HEK293 (cell line): ENCODE measurements at regions not wholly inside any gene's neighbourhood (a gene's known extent, or its start where the extent isn't known, plus 50 kb on each side); places are given as distances from the start of the nearest gene placed in this dataset.

ENCODE experiments used
- CTCF ChIA-PET: fragments of 350-600 bp; formaldehyde crosslinking; extraction: SDS; loops from one replicate; lab custom pipeline; 2021; ENCODE audit warnings: antibody characterized with exemption; lab: Yijun Ruan, JAX
- POLR2A ChIA-PET: fragments of 300-600 bp; formaldehyde crosslinking; extraction: SDS; loops from one replicate; lab custom pipeline; 2020; ENCODE audit warnings: antibody characterized with exemption, inconsistent platforms; lab: Yijun Ruan, JAX
- H3K27ac ChIP-seq: fragments of 200-500 bp; sonication (Bioruptor generic); 2 replicates; pipeline ENCODE4 v1.5.1; 2014; ENCODE audit warnings: low read depth, low read length, control low read depth, inconsistent platforms; ENCODE audit errors: extremely low read depth
- H3K36me3 ChIP-seq, 2 experiments: fragments of 200-500 bp in 1 of 2; sonication (Bioruptor generic) in 1 of 2; 1 replicate in 1 of 2; 2 replicates in 1 of 2; pipeline ENCODE4 v1.5.1; 2014 to 2017; ENCODE audit warnings: inconsistent platforms in 2 of 2, low read length in 2 of 2; ENCODE audit not compliant: control insufficient read depth in 2 of 2, insufficient read depth in 1 of 2
- H3K4me1 ChIP-seq: fragments of 200-500 bp; sonication (Bioruptor generic); 2 replicates; pipeline ENCODE4 v1.5.1; 2014; ENCODE audit warnings: mild to moderate bottlenecking, low read length, inconsistent platforms; ENCODE audit not compliant: control insufficient read depth, insufficient read depth
- H3K4me3 ChIP-seq: 2 replicates; pipeline ENCODE4 v1.5.1; 2011; ENCODE audit warnings: low read depth, mild to moderate bottlenecking, control low read depth, low read length, moderate library complexity
- H3K9me3 ChIP-seq: fragments of 200-500 bp; sonication (Bioruptor generic); 2 replicates; pipeline ENCODE4 v1.5.1; 2014; ENCODE audit warnings: low read depth, low read length, inconsistent platforms; ENCODE audit not compliant: control insufficient read depth, insufficient read depth
- KLF16 ChIP-seq: fragments of 450-650 bp; formaldehyde crosslinking; IDR thresholded peaks from 2 replicates; pipeline ENCODE4 v1.5.1; 2017; ENCODE audit warnings: missing biosample characterization, missing genetic modification characterization
- SCRT2 ChIP-seq: fragments of 450-650 bp; formaldehyde crosslinking; IDR thresholded peaks from 2 replicates; pipeline ENCODE4 v1.5.1; 2016; ENCODE audit warnings: missing biosample characterization, missing genetic modification characterization
- SP3 ChIP-seq: fragments of 450-650 bp; formaldehyde crosslinking; IDR thresholded peaks from 2 replicates; pipeline ENCODE4 v1.5.1; 2016; ENCODE audit warnings: missing biosample characterization, missing genetic modification characterization
- ZBTB10 ChIP-seq: fragments of 450-650 bp; formaldehyde crosslinking; IDR thresholded peaks from 2 replicates; pipeline ENCODE4 v1.5.1; 2016; ENCODE audit warnings: missing biosample characterization, missing genetic modification characterization
- ZFP3 ChIP-seq: fragments of 450-650 bp; formaldehyde crosslinking; IDR thresholded peaks from 2 replicates; pipeline ENCODE4 v1.5.1; 2016; ENCODE audit warnings: low read depth, missing biosample characterization, missing genetic modification characterization
- ZNF133 ChIP-seq: fragments of 450-650 bp; formaldehyde crosslinking; IDR thresholded peaks from 2 replicates; pipeline ENCODE4 v1.5.1; 2016; ENCODE audit warnings: missing biosample characterization, missing genetic modification characterization
- ZNF292 ChIP-seq: fragments of 450-650 bp; formaldehyde crosslinking; IDR thresholded peaks from 2 replicates; pipeline ENCODE4 v1.5.1; 2016; ENCODE audit warnings: low read depth, missing biosample characterization, missing genetic modification characterization, borderline replicate concordance
- ZNF362 ChIP-seq: fragments of 450-650 bp; formaldehyde crosslinking; IDR thresholded peaks from 2 replicates; pipeline ENCODE4 v1.5.1; 2016; ENCODE audit warnings: missing biosample characterization, missing genetic modification characterization
- ZNF391 ChIP-seq: fragments of 450-650 bp; formaldehyde crosslinking; IDR thresholded peaks from 2 replicates; pipeline ENCODE4 v1.5.1; 2016; ENCODE audit warnings: low read depth, missing biosample characterization, missing genetic modification characterization, borderline replicate concordance
- ZNF398 ChIP-seq: fragments of 450-650 bp; formaldehyde crosslinking; IDR thresholded peaks from 2 replicates; pipeline ENCODE4 v1.5.1; 2017; ENCODE audit warnings: missing biosample characterization, missing genetic modification characterization
- ZNF629 ChIP-seq: fragments of 450-650 bp; formaldehyde crosslinking; IDR thresholded peaks from 2 replicates; pipeline ENCODE4 v1.5.1; 2017; ENCODE audit warnings: missing biosample characterization, missing genetic modification characterization
- ZNF76 ChIP-seq: fragments of 450-650 bp; formaldehyde crosslinking; IDR thresholded peaks from 2 replicates; pipeline ENCODE4; 2016; ENCODE audit warnings: low read depth, missing biosample characterization, missing genetic modification characterization, borderline replicate concordance
- TF ChIP-seq, protein P1 (sequence below): fragments of 450-650 bp; formaldehyde crosslinking; IDR thresholded peaks from 2 replicates; pipeline ENCODE4 v1.5.1; 2016; ENCODE audit warnings: missing biosample characterization, missing genetic modification characterization
- TF ChIP-seq, protein P2 (sequence below): fragments of 450-650 bp; formaldehyde crosslinking; IDR thresholded peaks from 2 replicates; pipeline ENCODE4 v1.5.1; 2016; ENCODE audit warnings: missing biosample characterization, missing genetic modification characterization

DNA sequence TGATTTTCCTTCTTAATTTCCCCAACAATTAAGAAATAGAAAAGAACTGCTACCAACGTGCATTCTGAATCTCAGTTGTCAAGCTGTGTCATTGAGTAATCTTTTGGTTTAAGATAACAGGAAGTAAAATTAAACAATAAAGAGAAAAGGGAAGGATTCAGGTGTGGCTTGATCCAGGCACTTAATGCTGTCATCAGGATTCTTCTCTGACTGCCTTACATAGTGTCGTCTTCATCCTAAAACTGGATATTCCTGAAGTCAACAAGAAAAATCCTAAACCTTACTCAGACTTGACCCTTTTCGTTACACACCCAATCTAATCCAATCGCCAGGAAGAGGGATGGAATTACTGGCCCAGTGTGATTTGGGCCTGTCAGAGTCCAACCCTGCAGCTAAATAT is 443.8 kb downstream of the MED13L start (continued):
- TF ChIP-seq ZNF362 (no peak), SP3 (no peak)
- TF ChIP-seq, all 188 proteins: peak for 0

DNA sequence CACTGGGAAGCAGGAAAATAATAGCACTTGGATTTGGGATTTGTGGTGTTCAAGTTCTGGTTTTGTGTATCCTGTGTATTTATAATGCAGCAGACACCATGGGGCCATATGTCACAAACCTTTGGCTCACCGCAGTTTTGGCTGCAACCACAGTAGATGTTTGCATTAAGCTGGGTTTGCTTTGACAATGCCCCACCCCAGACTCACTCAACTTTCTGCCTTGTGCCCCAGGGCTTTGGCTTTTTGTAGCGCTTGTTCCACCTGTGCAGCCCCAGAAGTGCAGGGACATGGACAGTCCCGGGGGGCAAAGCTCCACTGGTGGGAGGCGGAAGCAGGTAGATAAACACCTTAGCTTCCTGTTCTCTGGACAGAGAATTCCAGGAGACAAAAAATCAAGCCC is 446.9 kb downstream of the MED13L start:
- POLR2A ChIA-PET, result no interaction called here
- H3K36me3 ChIP-seq, result no peaks in the 10 kb centered on the region
- H3K9me3 ChIP-seq, result no peaks in the 10 kb centered on the region
- H3K4me1 ChIP-seq, result no peaks in the 10 kb centered on the region
- H3K4me3 ChIP-seq, result no peak overlapping the region
- TF ChIP-seq ZNF76 (tag by site-specific recombination) (no peak), ZBTB10 (tag by site-specific recombination) (no peak), ZNF391 (tag by site-specific recombination) (no peak), SCRT2 (tag by site-specific recombination) (no peak), ZNF133 (no peak)
- TF ChIP-seq, protein P1, sequence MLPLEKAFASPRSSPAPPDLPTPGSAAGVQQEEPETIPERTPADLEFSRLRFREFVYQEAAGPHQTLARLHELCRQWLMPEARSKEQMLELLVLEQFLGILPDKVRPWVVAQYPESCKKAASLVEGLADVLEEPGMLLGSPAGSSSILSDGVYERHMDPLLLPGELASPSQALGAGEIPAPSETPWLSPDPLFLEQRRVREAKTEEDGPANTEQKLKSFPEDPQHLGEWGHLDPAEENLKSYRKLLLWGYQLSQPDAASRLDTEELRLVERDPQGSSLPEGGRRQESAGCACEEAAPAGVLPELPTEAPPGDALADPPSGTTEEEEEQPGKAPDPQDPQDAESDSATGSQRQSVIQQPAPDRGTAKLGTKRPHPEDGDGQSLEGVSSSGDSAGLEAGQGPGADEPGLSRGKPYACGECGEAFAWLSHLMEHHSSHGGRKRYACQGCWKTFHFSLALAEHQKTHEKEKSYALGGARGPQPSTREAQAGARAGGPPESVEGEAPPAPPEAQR (tag by site-specific recombination), result no peak
- TF ChIP-seq, all 188 proteins: peak for 0
- H3K27ac ChIP-seq, result no peak overlapping the region
- CTCF ChIA-PET, result no interaction called here

DNA sequence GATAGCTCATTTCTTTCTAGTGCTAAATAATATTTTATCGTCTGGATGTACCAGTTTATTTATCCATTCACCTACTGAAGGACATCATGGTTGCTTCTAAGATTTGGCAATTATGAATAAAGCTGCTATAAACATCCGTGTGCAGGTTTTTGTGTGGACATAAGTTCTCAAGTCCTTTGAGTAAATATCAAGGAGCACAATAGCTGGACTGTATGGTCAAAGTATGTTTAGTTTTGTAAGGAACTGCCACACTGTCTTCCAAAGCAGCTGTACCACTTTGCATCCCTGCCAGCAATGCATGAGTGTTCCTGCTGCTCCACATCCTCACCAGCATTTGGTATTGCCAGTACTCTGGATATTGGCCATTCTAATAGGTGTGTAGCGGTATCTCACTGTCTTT is 447.4 kb downstream of the MED13L start:
- H3K36me3 ChIP-seq, result no peaks in the 10 kb centered on the region
- no peaks in the 10 kb centered on the region for H3K9me3 ChIP-seq
- H3K27ac ChIP-seq, result no peak overlapping the region
- no peak overlapping the region for H3K4me3 ChIP-seq
- TF ChIP-seq ZNF629, result no peak
- TF ChIP-seq KLF16 (tag by site-specific recombination), result no peak
- TF ChIP-seq ZNF292, result no peak
- TF ChIP-seq ZNF76 (tag by site-specific recombination), result no peak
- TF ChIP-seq, protein P2, sequence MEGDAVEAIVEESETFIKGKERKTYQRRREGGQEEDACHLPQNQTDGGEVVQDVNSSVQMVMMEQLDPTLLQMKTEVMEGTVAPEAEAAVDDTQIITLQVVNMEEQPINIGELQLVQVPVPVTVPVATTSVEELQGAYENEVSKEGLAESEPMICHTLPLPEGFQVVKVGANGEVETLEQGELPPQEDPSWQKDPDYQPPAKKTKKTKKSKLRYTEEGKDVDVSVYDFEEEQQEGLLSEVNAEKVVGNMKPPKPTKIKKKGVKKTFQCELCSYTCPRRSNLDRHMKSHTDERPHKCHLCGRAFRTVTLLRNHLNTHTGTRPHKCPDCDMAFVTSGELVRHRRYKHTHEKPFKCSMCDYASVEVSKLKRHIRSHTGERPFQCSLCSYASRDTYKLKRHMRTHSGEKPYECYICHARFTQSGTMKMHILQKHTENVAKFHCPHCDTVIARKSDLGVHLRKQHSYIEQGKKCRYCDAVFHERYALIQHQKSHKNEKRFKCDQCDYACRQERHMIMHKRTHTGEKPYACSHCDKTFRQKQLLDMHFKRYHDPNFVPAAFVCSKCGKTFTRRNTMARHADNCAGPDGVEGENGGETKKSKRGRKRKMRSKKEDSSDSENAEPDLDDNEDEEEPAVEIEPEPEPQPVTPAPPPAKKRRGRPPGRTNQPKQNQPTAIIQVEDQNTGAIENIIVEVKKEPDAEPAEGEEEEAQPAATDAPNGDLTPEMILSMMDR (tag by site-specific recombination), result no peak
- TF ChIP-seq ZFP3 (tag by site-specific recombination), result no peak
- TF ChIP-seq ZNF398 (tag by site-specific recombination), result no peak
- ChIA-PET CTCF (no interaction called here), POLR2A (no interaction called here)
- no peaks in the 10 kb centered on the region for H3K4me1 ChIP-seq
